Esophagus muscularis mucosa (tissue), 4 donors: ENCODE measurements at regions not wholly inside any gene's neighbourhood (a gene's known extent, or its start where the extent isn't known, plus 50 kb on each side); places are given as distances from the start of the nearest gene placed in this dataset.

Experiments
- DNase-seq: peaks from one replicate; pipeline ENCODE4 v3.0.0-alpha.2; 2017; ENCODE audit errors: extremely low spot score
- H3K27ac ChIP-seq, 4 donors: fragments of 200-600 bp; sonication (generic); replicated peaks in 1 of 4; 1 replicate in 3 of 4; 2 replicates in 1 of 4; pipeline ENCODE4 v1.5.1; 2016 to 2019; ENCODE audit warnings: mild to moderate bottlenecking in 1 of 4
- H3K27me3 ChIP-seq, 4 donors: fragments of 200-600 bp; sonication (generic); one replicate each; pipeline versions ENCODE4 v1.5.1 to v1.6.0; 2016 to 2019
- H3K36me3 ChIP-seq, 4 donors: fragments of 200-600 bp; sonication (generic); one replicate each; pipeline ENCODE4 v1.5.1; 2016 to 2019
- H3K4me1 ChIP-seq, 4 donors: fragments of 200-600 bp; sonication (generic); one replicate each; pipeline ENCODE4 v1.5.1; 2016 to 2019
- H3K4me3 ChIP-seq, 4 donors: fragments of 200-600 bp; sonication (generic); 1 replicate in 2 of 4; 2 replicates in 2 of 4; pipeline ENCODE4 v1.5.1; 2016 to 2019; ENCODE audit warnings: mild to moderate bottlenecking in 4 of 4, moderate library complexity in 1 of 4
- H3K9me3 ChIP-seq, 4 donors: fragments of 200-600 bp; sonication (generic); 1 replicate in 3 of 4; 2 replicates in 1 of 4; pipeline ENCODE4 v1.5.1; 2016 to 2019
- CTCF ChIP-seq, 3 experiments: fragments of 200-600 bp in 2 of 3; fragments of 450-650 bp in 1 of 3; sonication (generic) in 2 of 3; IDR thresholded peaks; one replicate each; pipeline ENCODE4 v1.5.1; 2017 to 2019; ENCODE audit warnings: antibody characterized with exemption in 3 of 3, mild to moderate bottlenecking in 2 of 3, moderate library complexity in 1 of 3
- EP300 ChIP-seq: sonication (generic); formaldehyde crosslinking; IDR thresholded peaks from one replicate; pipeline ENCODE4 v1.6.1; 2017; ENCODE audit warnings: antibody characterized with exemption
- POLR2A ChIP-seq: fragments of 450-650 bp; IDR thresholded peaks from one replicate; pipeline ENCODE4 v1.6.1; 2017; ENCODE audit warnings: antibody characterized with exemption, moderate library complexity, mild to moderate bottlenecking, low read depth
- POLR2AphosphoS5 ChIP-seq, 2 donors: sonication (generic); formaldehyde crosslinking; IDR thresholded peaks; one replicate each; pipeline ENCODE4 v1.6.1; 2017; ENCODE audit warnings: antibody characterized with exemption in 2 of 2
- WGBS: methylation state at CpG from one replicate; pipeline ENCODE4 v1.1.5; 2018; 5-methylcytosine and 5-hydroxymethylcytosine counted together
- intact Hi-C: fragments of 100-400 bp; cut with DNase I; formaldehyde crosslinking; loops from one replicate; pipeline ENCODE4 v1.15.1; 2023

- TF ChIP-seq POLR2AphosphoS5 (IDR thresholded peaks at IDR 0.05) (no peak), POLR2A (no peak), CTCF (IDR thresholded peaks at IDR 0.05) (no peak), EP300 (no peak)
- intact Hi-C loops, result no loop called here
- H3K27me3 ChIP-seq, result peaks cover 0 to 3% (median 0%) of the 10 kb centered on the region in 4 donors
- peaks cover 0 to 13% (median 2%) of the 10 kb centered on the region in 4 donors for H3K9me3 ChIP-seq
- no peak for DNase-seq
- peaks cover 0 to 14% (median 5%) of the 10 kb centered on the region in 4 donors for H3K4me1 ChIP-seq
- no peaks in the 10 kb centered on the region for H3K36me3 ChIP-seq
- no peak overlapping the region for H3K27ac ChIP-seq
- WGBS, result 34% methylated on average over 2 of the region's 2 CpGs
- no peak overlapping the region for H3K4me3 ChIP-seq
Measured at GRCh38 chr16:55120408-55120807, 189.7 kb downstream of the IRX5 start.

GRCh38 chr16:55120826-55121225, 190.2 kb downstream of the IRX5 start:
- Histone ChIP-seq H3K36me3 (no peaks in the 10 kb centered on the region), H3K4me3 (no peak overlapping the region), H3K4me1 (peaks cover 0 to 12% (median 5%) of the 10 kb centered on the region in 4 donors), H3K9me3 (peaks cover 0 to 13% (median 2%) of the 10 kb centered on the region in 4 donors), H3K27me3 (peaks cover 0 to 3% (median 0%) of the 10 kb centered on the region in 4 donors), H3K27ac (no peak overlapping the region)
- TF ChIP-seq POLR2A, result no peak
- no peak for TF ChIP-seq EP300
- TF ChIP-seq POLR2AphosphoS5 (IDR thresholded peaks at IDR 0.05), result no peak
- no peak for TF ChIP-seq CTCF (IDR thresholded peaks at IDR 0.05)
- 61% methylated on average over 4 of the region's 4 CpGs for WGBS
- no peak for DNase-seq
- intact Hi-C loops, result no loop called here

- Histone ChIP-seq H3K4me3 (no peak overlapping the region), H3K9me3 (peaks cover 0 to 13% (median 2%) of the 10 kb centered on the region in 4 donors), H3K4me1 (no peaks in the 10 kb centered on the region), H3K36me3 (no peaks in the 10 kb centered on the region), H3K27ac (no peak overlapping the region), H3K27me3 (peaks cover 0 to 3% (median 0%) of the 10 kb centered on the region in 4 donors)
- 100% methylated on average over 1 of the region's 1 CpG for WGBS
- TF ChIP-seq POLR2AphosphoS5 (IDR thresholded peaks at IDR 0.05) (no peak), CTCF (IDR thresholded peaks at IDR 0.05) (no peak), EP300 (no peak), POLR2A (no peak)
- intact Hi-C loops, result no loop called here
- DNase-seq, result no peak
Measured at GRCh38 chr16:55123652-55124051, 193.0 kb downstream of the IRX5 start.

GRCh38 chr16:55125818-55126385, 195.2 kb downstream of the IRX5 start:
- Histone ChIP-seq H3K4me1 (no peaks in the 10 kb centered on the region), H3K27me3 (peaks cover 0 to 3% (median 0%) of the 10 kb centered on the region in 4 donors), H3K4me3 (no peak overlapping the region), H3K9me3 (peaks cover 0 to 13% (median 2%) of the 10 kb centered on the region in 4 donors), H3K27ac (no peak overlapping the region), H3K36me3 (no peaks in the 10 kb centered on the region)
- intact Hi-C loops, result no loop called here
- DNase-seq, result no peak
- TF ChIP-seq POLR2AphosphoS5 (IDR thresholded peaks at IDR 0.05), result no peak
- TF ChIP-seq CTCF (IDR thresholded peaks at IDR 0.05), result no peak
- TF ChIP-seq EP300, result no peak
- no peak for TF ChIP-seq POLR2A
- WGBS, result 75% methylated on average over 8 of the region's 8 CpGs

- Histone ChIP-seq H3K9me3 (peaks cover 0 to 13% (median 2%) of the 10 kb centered on the region in 4 donors), H3K4me3 (no peak overlapping the region), H3K36me3 (no peaks in the 10 kb centered on the region), H3K27me3 (peaks cover 0 to 2% (median 0%) of the 10 kb centered on the region in 4 donors), H3K4me1 (no peaks in the 10 kb centered on the region), H3K27ac (no peak overlapping the region)
- WGBS, result 83% methylated on average over 8 of the region's 8 CpGs
- intact Hi-C loops, result no loop called here
- no peak for DNase-seq
- TF ChIP-seq POLR2A, result no peak
Measured at GRCh38 chr16:55126456-55126855, 195.8 kb downstream of the IRX5 start.
